HG03097 (cell line): ENCODE measurements at regions not wholly inside any gene's neighbourhood (a gene's known extent, or its start where the extent isn't known, plus 50 kb on each side); places are given as distances from the start of the nearest gene placed in this dataset.

Experiments used
- ATAC-seq: cut with Tn5 transposase; IDR thresholded peaks from one replicate; pipeline ENCODE4 v1.9.1; 2021; ENCODE audit not compliant: unreplicated experiment, low FRiP score

GRCh38 chr11:10936626-10937384, 79.0 kb upstream of the ZBED5 start:
- no peak for ATAC-seq

GRCh38 chr11:10935015-10935559, 77.2 kb upstream of the ZBED5 start:
- ATAC-seq: no peak

- ATAC-seq: no peak
Measured at GRCh38 chr11:10934293-10934860, 76.5 kb upstream of the ZBED5 start.

GRCh38 chr11:10933455-10934292, 75.8 kb upstream of the ZBED5 start:
- peak; percentile 82 for ATAC-seq

- no peak for ATAC-seq
Measured at GRCh38 chr11:10932976-10933375, 75.1 kb upstream of the ZBED5 start.

GRCh38 chr11:10931761-10932670, 74.2 kb upstream of the ZBED5 start:
- no peak for ATAC-seq

- ATAC-seq: no peak
Measured at GRCh38 chr11:10930972-10931760, 73.3 kb upstream of the ZBED5 start.

- ATAC-seq: no peak
Measured at GRCh38 chr11:10930224-10930971, 72.5 kb upstream of the ZBED5 start.

- no peak for ATAC-seq
Measured at GRCh38 chr11:10927538-10927937, 69.7 kb upstream of the ZBED5 start.

GRCh38 chr11:10926801-10927211, 69.0 kb upstream of the ZBED5 start:
- ATAC-seq: no peak

- no peak for ATAC-seq
Measured at GRCh38 chr11:10925149-10925926, 67.5 kb upstream of the ZBED5 start.

- ATAC-seq: no peak
Measured at GRCh38 chr11:10923882-10924281, 66.0 kb upstream of the ZBED5 start.

GRCh38 chr11:10922892-10923291, 65.0 kb upstream of the ZBED5 start:
- no peak for ATAC-seq

GRCh38 chr11:10920875-10921274, 63.0 kb upstream of the ZBED5 start:
- ATAC-seq: no peak

- no peak for ATAC-seq
Measured at GRCh38 chr11:10920205-10920604, 62.4 kb upstream of the ZBED5 start.

GRCh38 chr11:10918698-10919097, 60.8 kb upstream of the ZBED5 start:
- ATAC-seq: no peak

- ATAC-seq: no peak
Measured at GRCh38 chr11:10918275-10918674, 60.4 kb upstream of the ZBED5 start.

GRCh38 chr11:10917802-10918201, 59.9 kb upstream of the ZBED5 start:
- no peak for ATAC-seq
